B cell (primary cell): ENCODE measurements at regions not wholly inside any gene's neighbourhood (a gene's known extent, or its start where the extent isn't known, plus 50 kb on each side); places are given as distances from the start of the nearest gene placed in this dataset.

Experiments
- ATAC-seq: fragments of 200-7000 bp; cut with Tn5 transposase; one replicate; pipeline ENCODE4 v1.10.0; 2021; ENCODE audit warnings: low read depth, mild to moderate bottlenecking, moderate number of reproducible peaks, moderate library complexity
- CTCF ChIA-PET: fragments of 350-600 bp; sonication (Branson Sonifier 250); formaldehyde crosslinking; loops from one replicate; lab custom pipeline; 2021; ENCODE audit warnings: antibody characterized with exemption, inconsistent platforms; lab: Charles Lee
- POLR2A ChIA-PET: fragments of 350-600 bp; sonication (Branson Sonifier 250); formaldehyde crosslinking; loops from one replicate; lab custom pipeline; 2021; ENCODE audit warnings: antibody characterized with exemption; lab: Charles Lee
- DNase-seq: peaks from one replicate; pipeline ENCODE4 v3.0.0; 2013
- H2AFZ ChIP-seq: 2 replicates; pipeline ENCODE4 v1.6.1; 2012; ENCODE audit warnings: mild to moderate bottlenecking, low read depth, low read length; ENCODE audit not compliant: insufficient read depth, poor library complexity, severe bottlenecking
- H3K27ac ChIP-seq, 2 donors: 1 replicate in 1 of 2; 2 replicates in 1 of 2; pipeline ENCODE4 v1.5.1; 2012 to 2013; ENCODE audit warnings: low read length in 2 of 2, mild to moderate bottlenecking in 2 of 2, moderate library complexity in 1 of 2
- H3K27me3 ChIP-seq, 4 experiments: fragments of 200-600 bp in 1 of 4; sonication (generic) in 1 of 4; replicated peaks in 1 of 4; 1 replicate in 2 of 4; 2 replicates in 2 of 4; pipeline versions ENCODE4 v1.6.1 to v1.7.0; 2013 to 2016; ENCODE audit warnings: low read length in 3 of 4, mild to moderate bottlenecking in 2 of 4, mixed read lengths in 1 of 4, moderate library complexity in 1 of 4; ENCODE audit not compliant: insufficient read depth in 4 of 4, control insufficient read depth in 3 of 4; ENCODE audit errors: control extremely low read depth in 1 of 4
- H3K36me3 ChIP-seq, 2 experiments: replicated peaks in 1 of 2; 1 replicate in 1 of 2; 2 replicates in 1 of 2; pipeline versions ENCODE4 v1.6.1 to v1.7.1; 2013; ENCODE audit warnings: low read length in 1 of 2; ENCODE audit not compliant: insufficient read depth in 2 of 2, control insufficient read depth in 1 of 2; ENCODE audit errors: control extremely low read depth in 1 of 2, extremely low read depth in 1 of 2
- H3K4me1 ChIP-seq, 2 donors: fragments of 200-600 bp in 1 of 2; sonication (generic) in 1 of 2; 1 replicate in 1 of 2; 2 replicates in 1 of 2; pipeline versions ENCODE4 v1.5.1 to v1.6.1; 2013 to 2017; ENCODE audit warnings: low read length in 2 of 2; ENCODE audit not compliant: control insufficient read depth in 2 of 2, insufficient read depth in 2 of 2
- H3K4me2 ChIP-seq: replicated peaks from 2 replicates; pipeline ENCODE3; 2012; ENCODE audit warnings: mild to moderate bottlenecking, low read depth, low read length; ENCODE audit not compliant: poor library complexity, severe bottlenecking
- H3K4me3 ChIP-seq, 5 experiments: fragments of 200-600 bp in 1 of 5; sonication (generic) in 1 of 5; 1 replicate in 3 of 5; 2 replicates in 2 of 5; pipeline versions ENCODE4 v1.5.1 to v1.7.0; 2011 to 2016; ENCODE audit warnings: low read length in 4 of 5, mild to moderate bottlenecking in 4 of 5, low read depth in 2 of 5, control low read depth in 1 of 5, moderate library complexity in 1 of 5; ENCODE audit not compliant: insufficient read depth in 1 of 5; ENCODE audit errors: control extremely low read depth in 1 of 5, extremely low read depth in 1 of 5
- H3K79me2 ChIP-seq: fragments of 200-600 bp; sonication (generic); one replicate; pipeline ENCODE4 v1.6.0; 2016; ENCODE audit warnings: low read length; ENCODE audit not compliant: control insufficient read depth, insufficient read depth
- H3K9ac ChIP-seq: fragments of 200-600 bp; sonication (generic); 2 replicates; pipeline ENCODE4 v1.6.1; 2017; ENCODE audit warnings: mild to moderate bottlenecking, low read length, moderate library complexity
- H3K9me3 ChIP-seq, 3 donors: one replicate each; pipeline versions ENCODE4 v1.6.1 to v1.7.1; 2013; ENCODE audit warnings: low read length in 2 of 3; ENCODE audit not compliant: control insufficient read depth in 2 of 3, insufficient read depth in 1 of 3; ENCODE audit errors: control extremely low read depth in 1 of 3
- H4K20me1 ChIP-seq: 2 replicates; pipeline ENCODE4 v1.6.0; 2012; ENCODE audit warnings: mild to moderate bottlenecking, low read length; ENCODE audit not compliant: insufficient read depth, control insufficient read depth, poor library complexity, severe bottlenecking
- H3K27ac Mint-ChIP-seq: one replicate; pipeline ENCODE4 v1.8.0; 2021; ENCODE audit warnings: mixed read lengths
- H3K27me3 Mint-ChIP-seq: one replicate; pipeline ENCODE4 v1.8.0; 2021; ENCODE audit warnings: mixed read lengths
- H3K4me1 Mint-ChIP-seq: one replicate; pipeline ENCODE4 v1.8.0; 2021; ENCODE audit warnings: mixed read lengths
- H3K4me3 Mint-ChIP-seq: one replicate; pipeline ENCODE4 v1.8.0; 2021; ENCODE audit warnings: mixed read lengths
- H3K9me3 Mint-ChIP-seq: one replicate; pipeline ENCODE4 v1.8.0; 2022; ENCODE audit warnings: mixed read lengths; ENCODE audit not compliant: insufficient read depth
- CTCF ChIP-seq: fragments of 200-600 bp; IDR thresholded peaks from one replicate; pipeline ENCODE4 v1.8.0; 2022; ENCODE audit warnings: antibody characterized with exemption, mild to moderate bottlenecking
- EZH2 ChIP-seq: IDR thresholded peaks from 2 replicates; pipeline ENCODE4 v1.6.1; 2012; ENCODE audit warnings: borderline replicate concordance, low read depth, mild to moderate bottlenecking, moderate library complexity, low read length; ENCODE audit not compliant: insufficient read depth, poor library complexity, severe bottlenecking
- whole genome bisulfite sequencing: methylation state at CpG from one replicate; pipeline ENCODE4 v1.1.5; 2013; ENCODE audit warnings: missing lambda C conversion rate; ENCODE audit not compliant: insufficient coverage; 5-methylcytosine and 5-hydroxymethylcytosine counted together
- intact Hi-C: fragments of 100-400 bp; cut with micrococcal nuclease; formaldehyde crosslinking; loops from one replicate; pipeline ENCODE4 v1.10.0; 2022

GRCh38 chr13:106391271-106391670 is 144.2 kb downstream of the EFNB2 start:
- Mint-ChIP-seq H3K4me1 (no peaks in the 10 kb centered on the region), H3K4me3 (no peak overlapping the region), H3K27ac (no peak overlapping the region), H3K27me3 (no peaks in the 10 kb centered on the region), H3K9me3 (no peaks in the 10 kb centered on the region)
- Histone ChIP-seq H3K27me3 (no peaks in the 10 kb centered on the region), H3K27ac (no peak overlapping the region), H3K36me3 (no peaks in the 10 kb centered on the region), H2AFZ (no peak overlapping the region), H3K4me1 (no peaks in the 10 kb centered on the region), H3K9ac (no peak overlapping the region), H3K79me2 (no peaks in the 10 kb centered on the region), H3K4me2 (no peak overlapping the region), H3K4me3 (no peak overlapping the region), H3K9me3 (no peaks in the 10 kb centered on the region), H4K20me1 (no peaks in the 10 kb centered on the region)
- DNase-seq = no peak
- ChIA-PET POLR2A (no interaction called here), CTCF (no interaction called here)
- TF ChIP-seq EZH2 (no peak), CTCF (no peak)
- no peak for ATAC-seq
- WGBS = no CpG with 5 or more reads among the region's 5 CpGs
- intact Hi-C loops = no loop called here

GRCh38 chr13:106390367-106390766 is 145.1 kb downstream of the EFNB2 start:
- H3K4me1 Mint-ChIP-seq = no peaks in the 10 kb centered on the region
- H3K9ac ChIP-seq = no peak overlapping the region
- no peak overlapping the region for H3K4me3 Mint-ChIP-seq
- no peak for TF ChIP-seq CTCF
- TF ChIP-seq EZH2 = no peak
- H3K79me2 ChIP-seq = no peaks in the 10 kb centered on the region
- no peak overlapping the region for H3K4me2 ChIP-seq
- H4K20me1 ChIP-seq = no peaks in the 10 kb centered on the region
- no peaks in the 10 kb centered on the region for H3K27me3 Mint-ChIP-seq
- ATAC-seq (no peak), DNase-seq (no peak)
- WGBS = no CpG with 5 or more reads among the region's 1 CpG
- no peaks in the 10 kb centered on the region for H3K9me3 ChIP-seq
- intact Hi-C loops = no loop called here
- H3K36me3 ChIP-seq = no peaks in the 10 kb centered on the region
- ChIA-PET CTCF (no interaction called here), POLR2A (no interaction called here)
- H3K27me3 ChIP-seq = no peaks in the 10 kb centered on the region
- no peak overlapping the region for H2AFZ ChIP-seq
- H3K9me3 Mint-ChIP-seq = no peaks in the 10 kb centered on the region
- no peak overlapping the region for H3K4me3 ChIP-seq
- no peak overlapping the region for H3K27ac ChIP-seq
- no peaks in the 10 kb centered on the region for H3K4me1 ChIP-seq
- H3K27ac Mint-ChIP-seq = no peak overlapping the region
